GM12891 (cell line): ENCODE measurements at regions not wholly inside any gene's neighbourhood (a gene's known extent, or its start where the extent isn't known, plus 50 kb on each side); places are given as distances from the start of the nearest gene placed in this dataset.

Source experiments
- PAX5 ChIP-seq: IDR thresholded peaks from 2 replicates; pipeline ENCODE4 v1.6.1; 2011; ENCODE audit warnings: low read length, moderate library complexity, mild to moderate bottlenecking; ENCODE audit not compliant: insufficient read depth, severe bottlenecking
- POLR2A ChIP-seq: IDR thresholded peaks from 2 replicates; pipeline ENCODE4 v1.6.1; 2011; ENCODE audit warnings: low read depth, low read length, control low read depth
- POLR2AphosphoS5 ChIP-seq: IDR thresholded peaks from 2 replicates; pipeline ENCODE4 v1.6.1; 2011; ENCODE audit warnings: low read depth, low read length, control low read depth
- POU2F2 ChIP-seq: IDR thresholded peaks from 2 replicates; pipeline ENCODE4 v1.6.1; 2011; ENCODE audit warnings: low read depth, mild to moderate bottlenecking, control low read depth, low read length, moderate library complexity
- SPI1 ChIP-seq: IDR thresholded peaks from 2 replicates; pipeline ENCODE4 v1.6.1; 2011; ENCODE audit warnings: low read depth, low read length, control low read depth
- TAF1 ChIP-seq: IDR thresholded peaks from 2 replicates; pipeline ENCODE4 v1.6.1; 2011; ENCODE audit warnings: low read depth, low read length, control low read depth

GRCh38 chr12:127162307-127162706 lies 1104.7 kb upstream of the TMEM132C start:
- TF ChIP-seq POU2F2 (no peak), POLR2A (no peak), POLR2AphosphoS5 (no peak), TAF1 (no peak), SPI1 (no peak), PAX5 (no peak)
